ENCODE measurements at regions not wholly inside any gene's neighbourhood (a gene's known extent, or its start where the extent isn't known, plus 50 kb on each side); places are given as distances from the start of the nearest gene placed in this dataset.

GRCh38 chr14:66121859-66122258, 364.3 kb upstream of the CCDC196 start:
- TF ChIP-seq CTCF (IDR thresholded peaks at IDR 0.05; ENCODE audit: insufficient read depth, low read length, poor library complexity, severe bottlenecking) (no peak), EZH2phosphoT487 (conservative IDR thresholded peaks at IDR 0.05; ENCODE audit: low read length) (no peak)

Data from SU-DHL-6 (cell line).